Omental fat pad (tissue), 3 donors: ENCODE measurements at regions not wholly inside any gene's neighbourhood (a gene's known extent, or its start where the extent isn't known, plus 50 kb on each side); places are given as distances from the start of the nearest gene placed in this dataset.
"Not testable (repeated sequence)": the region's sequence is repeated elsewhere in the genome, so short reads cannot be mapped to it uniquely, and the experiment has no call there.

Experiments
- ATAC-seq: fragments of 150-250 bp; one replicate; pipeline ENCODE4 v1.9.1; 2016; ENCODE audit warnings: mild to moderate bottlenecking, moderate library complexity; ENCODE audit not compliant: low FRiP score
- DNase-seq: peaks from one replicate; pipeline ENCODE4 v3.0.0-alpha.2; 2019; ENCODE audit warnings: low spot score
- TF ChIP-seq, protein P1 (sequence below), 3 donors: fragments of 450-650 bp; IDR thresholded peaks; one replicate each; pipeline ENCODE4 v1.5.1; 2016 to 2017; ENCODE audit warnings: antibody characterized with exemption in 3 of 3, mild to moderate bottlenecking in 3 of 3, moderate library complexity in 2 of 3

DNA sequence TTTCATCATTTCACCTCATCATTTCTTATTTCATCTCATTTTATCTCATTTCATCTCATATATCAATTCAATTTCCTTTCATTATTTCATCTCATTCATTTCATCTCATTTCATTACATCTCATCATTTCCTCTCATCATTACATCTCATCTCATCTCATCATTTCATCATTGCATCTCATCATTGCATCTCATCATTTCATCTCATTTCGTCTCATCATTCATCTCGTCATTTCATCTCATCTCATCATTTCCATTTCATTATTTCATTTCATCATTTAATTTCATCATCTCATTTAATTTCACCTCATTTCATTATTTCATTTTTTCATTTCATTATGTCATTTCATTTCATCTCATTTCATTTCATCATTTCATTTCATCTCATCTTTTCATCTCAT, 168.5 kb upstream of the FAM72C start:
- DNase-seq, ATAC-seq: not testable (repeated sequence)

DNA sequence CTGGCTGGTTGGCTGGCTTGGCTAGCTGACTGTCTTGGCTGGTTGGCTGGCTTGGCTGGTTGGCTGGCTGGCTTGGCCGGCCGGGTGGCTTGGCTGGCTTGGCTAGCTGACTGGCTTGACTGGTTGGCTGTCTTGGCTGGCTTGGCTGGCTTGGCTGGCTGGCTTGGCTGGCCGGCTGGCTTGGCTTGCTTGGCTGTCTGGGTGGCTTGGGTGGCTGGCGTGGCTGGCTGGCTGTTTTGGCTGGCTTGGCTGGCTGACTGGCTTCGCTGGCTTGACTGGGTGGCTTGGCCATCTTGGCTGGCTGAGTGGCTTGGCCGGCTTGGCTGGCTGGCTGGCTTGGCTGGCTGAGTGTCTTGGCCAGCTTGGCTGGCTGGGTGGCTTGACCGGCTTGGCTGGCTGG, 133.2 kb upstream of the FAM72C start:
- not testable (repeated sequence) for ATAC-seq, DNase-seq

DNA sequence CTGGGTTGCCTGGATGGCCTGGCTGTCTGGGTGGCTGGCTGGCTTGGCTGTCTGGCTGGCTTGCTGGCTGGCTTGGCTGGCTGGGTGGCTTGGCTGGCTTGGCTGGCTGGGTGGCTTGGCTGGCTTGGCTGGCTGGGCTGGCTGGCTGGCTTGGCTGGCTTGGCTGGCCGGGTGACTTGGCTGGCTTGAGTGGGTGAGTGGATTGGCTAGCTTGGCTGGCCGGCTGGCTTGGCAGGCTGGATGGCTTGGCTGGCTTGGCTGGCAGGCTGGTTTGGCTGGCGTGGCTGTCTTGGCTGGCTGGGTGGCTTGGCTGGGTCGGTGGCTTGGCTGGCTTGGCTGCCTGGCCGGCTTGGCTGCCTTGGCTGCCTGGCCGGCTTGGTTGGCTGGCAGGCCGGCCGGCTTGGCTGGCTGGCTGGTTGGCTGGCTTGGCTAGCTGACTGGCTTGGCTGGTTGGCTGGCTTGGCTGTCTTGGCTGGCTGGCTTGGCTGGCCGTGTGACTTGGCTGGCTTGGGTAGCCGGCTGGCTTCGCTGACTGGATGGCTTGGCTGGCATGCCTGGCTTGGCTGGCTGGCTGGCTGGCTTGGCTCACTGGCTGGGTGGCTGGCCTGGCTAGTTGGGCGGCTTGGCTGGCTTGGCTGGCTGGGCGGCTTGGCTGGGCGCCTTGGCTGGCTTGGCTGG, 132.4 kb upstream of the FAM72C start:
- ATAC-seq (peak; percentile 78), DNase-seq (peak; percentile 34)

DNA sequence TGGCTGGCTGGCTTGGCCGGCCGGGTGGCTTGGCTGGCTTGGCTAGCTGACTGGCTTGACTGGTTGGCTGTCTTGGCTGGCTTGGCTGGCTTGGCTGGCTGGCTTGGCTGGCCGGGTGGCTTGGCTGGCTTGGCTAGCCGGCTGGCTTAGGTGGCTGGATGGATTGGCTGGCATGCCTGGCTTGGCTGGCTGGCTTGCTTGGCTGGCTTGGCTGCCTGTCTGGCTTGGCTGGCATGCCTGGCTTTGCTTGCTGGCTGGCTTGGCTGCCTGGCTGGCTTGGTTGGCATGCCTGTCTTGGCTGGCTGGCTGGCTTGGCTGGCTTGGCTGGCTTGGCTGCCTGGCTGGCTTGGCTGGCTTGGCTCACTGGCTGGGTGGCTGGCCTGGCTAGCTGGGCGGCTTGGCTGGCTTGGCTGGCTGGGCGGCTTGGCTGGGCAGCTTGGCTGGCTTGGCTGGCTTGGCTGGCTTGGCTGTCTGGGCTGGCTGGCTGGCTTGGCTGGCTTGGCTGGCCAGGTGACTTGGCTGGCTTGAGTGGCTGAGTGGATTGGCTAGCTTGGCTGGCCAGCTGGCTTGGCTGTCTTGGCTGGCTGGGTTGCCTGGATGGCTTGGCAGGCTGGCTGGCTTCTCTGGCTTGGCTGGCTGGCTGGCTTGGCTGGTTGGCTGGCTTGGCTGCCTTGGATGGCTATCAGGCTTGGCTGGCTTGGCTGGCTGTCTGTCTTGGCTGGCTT, 131.5 kb upstream of the FAM72C start:
- DNase-seq (peak; percentile 25), ATAC-seq (peak; percentile 66)

DNA sequence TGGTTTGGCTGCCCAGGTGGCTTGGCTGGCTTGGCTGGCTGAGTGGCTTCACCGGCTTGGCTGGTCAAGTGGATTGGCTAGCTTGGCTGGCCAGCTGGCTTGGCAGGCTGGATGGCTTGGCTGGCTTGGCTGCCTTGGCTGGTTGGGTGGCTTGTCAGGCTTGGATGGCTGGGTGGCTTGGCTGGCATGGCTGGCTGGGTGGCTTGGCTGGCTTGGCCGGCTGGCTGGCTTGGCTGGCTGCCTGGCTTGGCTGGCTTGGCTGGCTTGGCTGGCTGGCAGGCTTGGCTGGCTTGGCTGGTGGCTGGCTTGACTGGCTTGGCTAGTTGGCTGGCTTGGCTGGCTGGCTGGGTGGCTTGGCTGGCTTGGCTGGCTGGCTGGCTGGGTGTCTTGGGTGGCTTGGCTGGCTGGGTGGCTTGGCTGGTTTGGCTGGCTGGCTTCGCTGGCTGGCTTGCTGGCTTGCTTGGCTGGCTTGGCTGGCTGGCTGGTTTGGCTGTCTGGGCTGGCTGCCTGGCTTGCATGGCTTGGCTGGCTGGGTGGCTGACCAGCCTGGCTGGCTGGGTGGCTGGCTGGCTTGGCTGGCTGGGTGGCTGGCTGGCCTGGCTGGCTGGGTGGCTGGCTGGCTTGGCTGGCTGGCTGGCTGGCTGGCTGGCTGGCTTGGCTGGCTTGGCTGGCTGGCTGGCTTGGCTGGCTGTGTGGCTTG, 130.4 kb upstream of the FAM72C start:
- DNase-seq (peak; percentile 21), ATAC-seq (peak; percentile 48)

DNA sequence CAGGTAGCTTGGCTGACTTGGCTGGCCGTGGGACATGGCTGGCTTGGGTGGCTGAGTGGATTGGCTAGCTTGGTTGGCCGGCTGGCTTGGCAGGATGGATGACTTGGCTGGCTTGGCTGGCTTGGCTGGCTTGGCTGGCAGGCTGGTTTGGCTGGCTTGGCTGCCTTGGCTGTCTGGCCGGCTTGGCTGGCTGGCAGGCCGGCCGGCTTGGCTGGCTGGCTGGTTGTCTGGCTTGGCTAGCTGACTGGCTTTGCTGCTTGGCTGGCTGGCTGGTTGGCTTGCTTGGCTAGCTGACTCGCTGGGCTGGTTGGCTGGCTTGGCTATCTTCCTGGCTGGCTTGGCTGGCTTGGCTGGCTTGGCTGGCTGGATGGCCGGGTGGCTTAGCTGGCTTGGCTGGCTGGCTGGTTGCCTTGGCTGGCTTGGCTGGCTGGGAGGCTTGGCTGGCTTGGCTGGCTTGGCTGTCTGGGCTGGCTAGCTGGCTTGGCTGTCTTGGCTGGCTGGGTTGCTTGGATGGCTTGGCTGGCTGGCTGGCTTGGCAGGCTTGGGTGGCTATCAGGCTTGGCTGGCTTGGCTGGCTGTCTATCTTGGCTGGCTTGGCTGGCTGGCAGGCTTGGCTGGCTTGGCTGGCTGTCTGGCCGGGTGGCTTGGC, 129.7 kb upstream of the FAM72C start:
- ATAC-seq (peak; percentile 41), DNase-seq (peak; percentile 22)
- TF ChIP-seq, protein P1, sequence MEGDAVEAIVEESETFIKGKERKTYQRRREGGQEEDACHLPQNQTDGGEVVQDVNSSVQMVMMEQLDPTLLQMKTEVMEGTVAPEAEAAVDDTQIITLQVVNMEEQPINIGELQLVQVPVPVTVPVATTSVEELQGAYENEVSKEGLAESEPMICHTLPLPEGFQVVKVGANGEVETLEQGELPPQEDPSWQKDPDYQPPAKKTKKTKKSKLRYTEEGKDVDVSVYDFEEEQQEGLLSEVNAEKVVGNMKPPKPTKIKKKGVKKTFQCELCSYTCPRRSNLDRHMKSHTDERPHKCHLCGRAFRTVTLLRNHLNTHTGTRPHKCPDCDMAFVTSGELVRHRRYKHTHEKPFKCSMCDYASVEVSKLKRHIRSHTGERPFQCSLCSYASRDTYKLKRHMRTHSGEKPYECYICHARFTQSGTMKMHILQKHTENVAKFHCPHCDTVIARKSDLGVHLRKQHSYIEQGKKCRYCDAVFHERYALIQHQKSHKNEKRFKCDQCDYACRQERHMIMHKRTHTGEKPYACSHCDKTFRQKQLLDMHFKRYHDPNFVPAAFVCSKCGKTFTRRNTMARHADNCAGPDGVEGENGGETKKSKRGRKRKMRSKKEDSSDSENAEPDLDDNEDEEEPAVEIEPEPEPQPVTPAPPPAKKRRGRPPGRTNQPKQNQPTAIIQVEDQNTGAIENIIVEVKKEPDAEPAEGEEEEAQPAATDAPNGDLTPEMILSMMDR (IDR thresholded peaks at IDR 0.05) = no peak

DNA sequence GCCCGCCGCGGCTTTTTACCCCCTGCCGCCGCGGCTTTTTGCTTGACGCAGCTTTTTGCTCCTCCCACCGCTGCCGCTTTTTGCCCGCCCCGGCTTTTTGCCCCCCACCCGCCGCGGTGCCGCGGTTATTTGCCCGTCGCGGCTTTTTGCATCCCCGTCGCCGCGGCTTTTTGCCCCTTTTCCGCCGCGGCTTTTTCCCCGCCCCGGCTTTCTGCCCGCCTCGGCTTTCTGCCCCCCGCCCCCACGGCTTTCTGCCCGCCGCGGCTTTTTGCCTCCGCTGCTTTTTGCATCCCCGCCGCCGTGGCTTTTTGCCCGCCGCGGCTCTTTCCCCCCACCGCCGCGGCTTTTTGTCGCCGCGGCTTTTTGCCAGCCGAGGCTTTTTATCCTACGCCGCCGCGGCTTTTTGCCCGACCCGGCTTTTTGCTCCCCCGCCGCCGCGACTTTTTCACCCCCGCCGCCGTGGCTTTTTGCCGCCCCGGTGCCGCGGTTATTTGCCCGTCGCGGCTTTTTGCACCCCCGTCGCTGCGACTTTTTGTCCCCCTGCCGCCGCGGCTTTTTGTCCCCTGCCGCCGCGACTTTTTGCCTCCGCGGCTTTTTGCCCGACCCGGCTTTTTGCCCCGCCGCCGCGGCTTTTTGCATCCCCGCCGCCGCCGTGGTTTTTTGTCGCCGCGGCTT, 105.5 kb upstream of the FAM72C start:
- DNase-seq, ATAC-seq: not testable (repeated sequence)

DNA sequence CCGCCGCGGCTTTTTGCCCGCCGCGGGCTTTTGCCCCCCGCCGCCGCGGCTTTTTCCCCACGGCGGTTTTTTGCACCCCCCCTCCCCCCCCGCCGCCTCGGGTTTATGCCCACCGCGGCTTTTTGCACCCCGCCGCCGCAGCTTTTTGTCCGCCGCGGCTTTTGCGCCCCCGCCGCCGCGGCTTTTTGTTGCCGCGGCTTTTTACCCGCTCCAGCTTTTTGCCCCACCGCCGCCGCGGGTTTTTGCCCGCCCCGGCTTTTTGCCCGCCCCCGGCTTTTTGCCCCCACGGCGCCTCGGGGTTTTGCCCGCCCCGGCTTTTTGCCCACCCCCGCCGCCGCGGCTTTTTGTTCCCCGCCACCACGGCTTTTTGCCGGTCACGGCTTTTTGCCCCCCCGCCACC, 104.9 kb upstream of the FAM72C start:
- not testable (repeated sequence) for ATAC-seq, DNase-seq

DNA sequence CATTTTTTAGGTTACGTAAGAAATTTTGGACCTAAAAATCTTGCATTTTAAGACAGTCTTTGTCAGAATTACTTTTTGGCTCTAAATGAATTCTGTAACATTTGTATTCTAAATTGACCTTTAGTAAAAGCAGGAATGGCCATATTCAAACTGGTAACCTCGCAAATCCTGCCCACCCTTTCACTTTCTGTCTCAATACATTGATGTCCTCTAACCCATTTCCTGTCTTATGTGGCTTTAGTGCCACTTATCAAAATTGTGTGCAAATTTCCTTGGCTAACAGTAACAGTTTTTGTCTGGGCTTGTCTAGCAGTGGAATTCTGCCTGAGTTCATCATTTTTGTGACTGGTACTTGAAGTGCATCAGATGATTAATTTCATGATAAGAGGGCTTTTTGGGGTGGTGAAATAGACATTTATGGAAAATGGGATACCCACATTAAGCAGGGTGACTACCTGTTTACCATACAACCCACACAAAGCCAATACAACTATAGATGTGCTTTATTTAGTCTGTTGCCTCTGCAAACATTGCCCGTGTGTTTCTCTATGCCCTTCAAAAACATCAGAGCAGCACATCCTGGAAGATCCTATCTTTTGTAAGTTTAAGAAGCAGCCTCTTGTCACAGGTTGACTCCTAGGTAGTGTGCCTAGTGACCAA, 98.7 kb upstream of the FAM72C start:
- DNase-seq, ATAC-seq: not testable (repeated sequence)

DNA sequence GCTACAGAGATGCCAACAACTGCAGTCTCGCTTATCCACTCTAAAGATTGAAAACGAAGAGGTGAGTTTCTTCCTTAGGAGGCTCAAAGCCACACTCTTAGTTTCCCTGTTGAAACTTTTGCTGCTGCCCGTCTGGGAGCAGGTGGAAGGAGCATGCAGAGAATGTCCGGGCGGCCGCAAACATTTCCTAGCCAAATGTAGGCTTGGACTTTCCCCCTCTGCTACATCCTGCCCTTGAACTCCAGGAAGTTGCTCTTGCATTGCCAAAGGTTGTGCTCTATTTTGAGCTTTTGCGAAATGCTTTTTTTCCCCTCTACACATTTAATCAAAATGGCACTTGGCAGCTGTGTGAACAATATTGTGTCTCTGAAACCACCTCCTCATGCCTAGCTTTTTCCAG, 95.3 kb upstream of the FAM72C start:
- ATAC-seq, DNase-seq: not testable (repeated sequence)

DNA sequence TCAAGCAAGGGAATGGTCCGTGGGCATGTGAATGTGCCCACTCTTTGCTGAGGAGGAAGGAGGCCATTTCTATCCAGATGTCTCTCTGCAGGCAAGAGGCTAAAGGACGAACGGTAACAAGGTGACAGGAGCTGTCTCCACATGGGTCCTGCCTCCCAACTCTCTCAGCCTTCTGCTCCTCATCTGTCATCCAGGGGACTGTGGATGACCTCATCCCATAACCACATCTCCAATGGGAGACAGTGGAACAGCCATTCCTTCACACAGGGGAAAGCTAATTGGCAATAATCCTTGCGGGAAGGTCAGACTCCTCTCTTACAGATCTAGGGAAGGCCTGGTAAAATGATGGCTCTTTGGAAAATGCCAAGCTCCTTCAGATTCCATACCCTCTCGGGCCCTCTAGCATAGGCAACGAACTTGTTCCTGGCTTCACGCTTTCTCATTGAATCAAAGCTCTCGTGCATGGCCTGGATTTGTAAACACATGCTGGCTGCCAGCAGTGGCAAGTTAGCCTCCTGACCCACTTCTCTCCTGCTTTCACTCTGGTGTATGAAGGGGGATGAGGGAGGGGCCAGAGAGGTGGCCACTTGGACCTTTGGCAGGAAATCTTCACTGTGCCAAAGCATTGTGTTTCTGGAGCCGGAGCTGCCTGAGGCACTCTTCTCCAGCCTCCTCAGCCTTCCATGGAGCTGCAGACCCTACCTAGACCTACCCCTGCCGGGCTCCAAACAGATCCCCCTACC, 94.5 kb upstream of the FAM72C start:
- ATAC-seq, DNase-seq: not testable (repeated sequence)

DNA sequence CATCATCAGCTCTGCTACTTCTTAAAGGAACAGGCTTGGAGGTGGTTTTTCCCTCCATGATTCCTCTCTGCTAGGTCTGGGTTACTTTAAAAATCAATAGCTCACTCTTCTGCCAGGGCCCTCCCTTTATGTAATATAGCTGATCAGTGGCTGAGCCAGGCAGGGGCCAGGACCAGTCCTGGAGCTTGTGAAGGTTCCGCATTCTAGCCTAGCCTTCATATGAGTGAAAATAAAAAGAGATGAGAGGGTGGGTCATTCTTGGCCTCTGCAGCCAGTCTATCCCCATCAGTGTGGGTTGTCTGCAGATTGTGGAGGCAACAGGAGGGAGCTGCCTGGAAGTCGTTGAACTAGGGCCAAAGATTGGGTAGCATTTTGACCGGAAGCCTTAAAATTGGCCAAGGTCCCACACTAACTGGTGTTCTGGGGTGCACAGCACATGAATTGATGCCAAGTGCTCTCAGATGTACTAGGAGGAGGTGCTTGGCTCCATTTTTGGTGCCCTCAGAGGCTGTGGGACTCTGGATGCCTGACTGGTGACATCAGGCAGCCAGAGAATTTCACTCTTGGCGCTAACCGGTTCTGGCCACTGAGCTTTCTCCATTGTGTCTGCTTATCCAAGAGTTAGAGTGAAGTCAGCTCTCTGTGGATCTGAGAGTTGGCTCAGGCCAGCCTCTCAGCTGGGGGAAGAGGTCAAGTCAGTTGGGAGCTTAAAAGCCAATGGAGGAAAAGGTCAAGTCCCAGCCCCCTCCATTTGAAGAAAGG, 93.7 kb upstream of the FAM72C start:
- peak; percentile 55 for ATAC-seq

DNA sequence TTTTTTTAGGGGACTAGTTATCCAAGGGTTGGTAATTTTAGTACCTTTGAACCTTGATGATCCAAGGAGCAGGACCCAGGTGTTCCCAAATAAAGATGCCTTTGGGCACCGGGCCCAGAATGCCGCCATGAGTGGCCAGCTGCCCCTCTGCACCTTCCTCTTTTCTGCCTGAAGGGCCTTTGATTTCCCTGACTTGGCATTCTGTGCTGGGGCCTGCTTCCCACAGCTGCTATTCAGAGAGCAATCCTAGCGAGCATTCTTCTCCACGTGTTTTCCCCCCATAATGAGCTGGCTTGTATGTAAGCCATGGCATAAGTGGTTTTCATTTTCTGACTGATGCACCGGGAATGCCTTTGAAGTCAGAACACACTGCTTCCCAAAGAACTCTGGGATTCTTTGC, 77.6 kb upstream of the FAM72C start:
- not testable (repeated sequence) for ATAC-seq, DNase-seq

More for the DNA sequence above, 93.7 kb upstream of the FAM72C start:
- DNase-seq = not testable (repeated sequence)

DNA sequence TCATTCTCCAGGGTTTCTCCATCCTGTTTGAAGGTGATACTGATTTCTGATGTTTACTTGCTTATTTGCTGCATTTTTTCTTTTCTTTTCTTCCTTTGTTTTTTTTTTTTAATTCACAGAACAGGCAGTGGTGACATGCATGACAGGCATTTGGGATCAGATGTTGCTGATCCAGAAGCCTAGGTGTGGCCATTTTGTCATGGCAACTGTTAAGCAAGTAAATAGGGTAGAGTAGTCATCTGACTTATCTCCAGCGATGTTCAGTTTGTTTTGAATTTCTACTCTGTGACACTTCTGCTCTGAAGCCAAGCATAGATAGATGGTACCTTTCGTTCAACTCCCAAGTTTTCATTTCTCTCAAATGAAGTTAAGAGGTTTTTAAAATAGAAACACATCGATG, 74.9 kb upstream of the FAM72C start:
- ATAC-seq, DNase-seq: not testable (repeated sequence)

DNA sequence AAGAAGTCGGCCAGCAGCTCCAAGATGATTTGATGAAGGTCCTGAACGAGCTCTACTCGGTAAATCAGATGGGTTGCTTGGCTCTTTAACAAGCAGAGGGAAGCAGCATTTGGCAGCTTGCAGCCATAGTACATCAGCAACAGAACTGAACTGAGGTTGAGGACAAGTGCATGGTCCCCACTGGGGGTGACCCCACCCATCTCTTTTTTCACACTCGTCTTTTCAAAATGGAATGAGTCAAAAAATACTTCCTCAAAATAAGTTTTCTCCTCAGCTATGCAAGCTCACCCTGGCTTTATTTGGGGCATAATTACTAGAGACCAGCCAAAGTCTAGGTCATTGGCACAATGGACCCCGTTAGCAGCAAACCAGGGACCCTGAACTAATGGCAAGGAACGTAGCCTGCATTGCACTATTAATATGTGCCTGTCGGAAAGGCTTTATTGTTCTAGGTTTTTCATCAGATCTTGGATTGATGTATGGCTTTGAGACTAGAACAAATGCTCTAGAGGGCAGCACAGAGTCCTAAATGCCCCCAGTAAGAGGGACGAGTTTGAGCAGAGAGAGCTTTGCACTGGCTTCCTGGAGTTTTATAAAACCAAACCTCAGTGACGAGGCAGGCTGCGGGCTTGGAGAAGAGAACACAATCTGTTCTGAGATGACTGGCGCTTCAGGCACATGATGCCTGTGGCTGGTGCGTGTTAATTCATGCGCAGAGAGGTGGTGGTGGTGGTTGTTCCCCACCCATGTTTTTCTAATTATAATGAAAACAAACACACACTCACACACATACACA, 74.2 kb upstream of the FAM72C start:
- ATAC-seq, DNase-seq: not testable (repeated sequence)
